Spleen (tissue), 7 donors: ENCODE measurements at regions not wholly inside any gene's neighbourhood (a gene's known extent, or its start where the extent isn't known, plus 50 kb on each side); places are given as distances from the start of the nearest gene placed in this dataset.

Experiments used
- CTCF ChIP-seq, 11 experiments: fragments of 200-600 bp in 7 of 11; fragments of 450-650 bp in 4 of 11; sonication (generic) in 4 of 11; IDR thresholded peaks in 8 of 11; conservative IDR thresholded peaks in 3 of 11; 1 replicate in 7 of 11; 2 replicates in 4 of 11; pipeline versions ENCODE4 v1.4.0 to v1.8.0; 2016 to 2021; ENCODE audit warnings: antibody characterized with exemption in 11 of 11, inconsistent platforms in 4 of 11, mild to moderate bottlenecking in 1 of 11
- POLR2A ChIP-seq, 3 donors: fragments of 450-650 bp; IDR thresholded peaks; one replicate each; pipeline ENCODE4 v1.5.1; 2017; ENCODE audit warnings: antibody characterized with exemption in 3 of 3, mild to moderate bottlenecking in 1 of 3
- donor health status: DM: no; HTN: no; CAD: no; lungs with moderate emphysema.
- donor health status: DM: no; HTN: no; CAD: no.
- donor health status: DM: no; HTN: no; CAD: no.

- TF ChIP-seq POLR2A (IDR thresholded peaks at IDR 0.05), result no peak
- peak in 5 of 11 experiments; percentile 17 to 50 (median 42) for TF ChIP-seq CTCF (IDR thresholded peaks at IDR 0.05 in 8 of 11, conservative IDR thresholded peaks at IDR 0.05 in 3 of 11)
These were observed 320.3 kb downstream of the ACTL7B start for GRCh38 chr9:108535526-108535925.
